ENCODE measurements at regions not wholly inside any gene's neighbourhood (a gene's known extent, or its start where the extent isn't known, plus 50 kb on each side); places are given as distances from the start of the nearest gene placed in this dataset.
A peak's percentile ranks its signal among the peaks of the same experiment; 100 is the strongest.
"Not testable (repeated sequence)": the region's sequence is repeated elsewhere in the genome, so short reads cannot be mapped to it uniquely, and the experiment has no call there.

DNA sequence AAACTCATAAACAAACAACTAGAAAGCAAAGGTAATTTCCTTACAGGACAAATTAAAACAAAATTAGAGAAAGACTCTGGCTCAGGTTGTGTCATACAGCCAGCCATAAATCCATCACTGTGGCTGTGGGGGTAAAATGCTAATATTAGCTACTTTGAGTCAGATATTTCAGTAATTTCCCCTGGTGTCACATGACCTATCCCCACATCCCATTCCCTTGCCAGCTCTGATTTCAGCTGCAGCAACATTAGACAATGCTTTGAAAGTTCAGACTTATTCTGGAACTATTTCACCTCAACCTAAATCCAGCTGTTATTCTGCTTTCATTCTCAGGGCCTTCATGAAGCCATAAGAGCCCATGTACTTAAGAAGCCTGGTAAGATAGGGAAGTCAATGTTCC is 55.3 kb downstream of the RPL10L start:
- no peak for DNase-seq (ENCODE audit: low spot score)

DNA sequence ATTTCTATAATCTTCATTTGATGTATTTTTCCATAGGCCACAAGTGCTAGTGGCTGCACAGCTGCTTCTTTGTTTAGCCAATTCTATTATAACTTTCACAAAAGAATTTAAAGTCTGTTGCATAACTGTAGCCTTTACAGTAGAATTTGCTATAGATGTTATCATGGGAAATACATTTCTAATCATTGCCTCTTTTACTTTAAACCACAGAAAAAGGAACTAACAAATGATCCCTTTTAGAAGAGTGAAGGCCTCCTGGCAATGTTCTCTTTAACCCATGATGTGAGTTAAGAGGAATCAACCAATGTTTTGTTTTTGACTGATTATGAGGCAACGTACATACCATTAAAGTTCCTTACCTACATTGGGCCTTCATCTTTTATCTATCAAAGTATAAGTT is 68.8 kb downstream of the RPL10L start:
- DNase-seq (ENCODE audit: low spot score): no peak

DNA sequence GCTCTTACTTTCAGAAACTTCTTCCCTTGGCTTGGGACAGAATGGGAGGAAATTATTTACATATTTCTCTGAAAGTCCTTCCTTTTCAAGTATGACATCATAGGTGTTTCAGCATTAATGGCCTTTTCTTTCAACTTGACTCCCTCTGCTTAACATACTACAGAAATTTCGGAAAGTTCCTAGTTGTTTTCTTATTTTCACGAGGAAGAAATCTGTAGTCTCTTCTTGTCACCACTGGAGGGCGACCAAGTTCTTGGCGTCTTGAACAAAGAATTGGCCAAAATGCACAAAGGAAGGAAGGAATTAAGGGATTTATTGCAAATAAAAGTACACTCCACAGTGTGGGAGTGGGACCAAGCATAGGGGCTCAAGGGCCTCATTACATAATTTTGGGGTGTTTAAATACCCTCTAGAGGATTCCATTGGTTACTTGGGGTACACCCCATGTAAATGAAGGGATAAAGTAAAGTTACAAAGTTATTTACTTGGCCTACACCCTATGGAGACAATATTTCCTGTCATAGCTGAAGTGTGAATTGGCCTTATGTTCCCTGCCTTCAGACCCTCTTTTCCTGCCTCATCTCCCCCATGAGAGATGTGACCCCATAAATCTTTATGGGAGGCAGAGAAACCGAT is 70.4 kb downstream of the RPL10L start:
- DNase-seq (ENCODE audit: low spot score): no peak

DNA sequence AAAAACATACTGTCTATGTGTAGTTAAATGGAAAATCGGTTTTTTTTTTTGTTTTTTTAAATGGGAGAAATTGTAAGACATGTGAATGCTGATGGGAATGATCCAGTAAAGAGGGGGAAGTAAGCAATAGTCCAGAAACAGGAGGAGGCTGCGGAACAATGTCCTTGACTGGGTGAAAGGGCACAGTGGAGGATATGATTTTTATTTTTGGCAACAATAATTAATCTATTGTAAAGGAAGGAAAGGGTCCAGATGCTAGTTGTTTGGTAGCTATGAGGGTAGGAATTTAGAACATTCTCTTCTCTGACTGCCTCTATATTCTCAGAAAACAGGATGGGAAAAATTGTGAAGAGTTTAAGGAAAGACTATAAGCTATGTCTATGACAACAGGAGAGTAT is 76.6 kb downstream of the RPL10L start:
- DNase-seq (ENCODE audit: low spot score): no peak

DNA sequence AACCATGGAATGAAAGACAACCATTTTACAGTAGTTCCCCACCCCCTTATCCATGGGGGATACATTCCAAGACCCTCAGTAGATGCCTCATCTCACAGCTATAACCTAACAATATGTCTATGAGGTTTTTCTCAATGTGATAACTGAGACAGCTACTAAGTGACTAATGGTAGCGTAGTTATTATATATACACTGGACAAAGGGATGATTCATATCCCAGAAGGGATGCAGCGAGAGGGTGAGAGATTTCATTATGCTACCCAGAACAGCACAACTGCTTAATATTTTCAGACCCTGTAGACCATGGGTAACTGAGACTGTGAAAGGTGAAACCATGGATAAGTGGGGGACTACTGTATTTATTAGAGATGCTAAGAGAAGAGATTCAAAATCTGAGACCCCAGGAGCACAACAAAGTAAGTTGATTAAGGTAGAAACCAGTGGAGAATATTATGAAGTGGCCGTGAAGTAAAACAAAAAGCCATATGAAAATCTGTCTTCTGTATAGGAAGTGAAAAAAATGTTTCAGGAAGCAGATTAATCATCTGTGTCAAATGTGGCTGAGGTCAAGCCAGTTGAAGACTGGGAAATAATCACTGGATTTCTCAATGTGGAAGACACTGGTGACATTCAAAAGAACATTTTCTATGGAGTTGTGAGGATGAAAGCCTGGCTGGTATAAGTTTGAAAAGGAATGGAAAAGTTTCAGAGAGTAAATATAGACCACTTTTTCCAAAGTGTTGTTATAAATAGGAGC is 77.2 kb downstream of the RPL10L start:
- DNase-seq (ENCODE audit: low spot score): no peak

DNA sequence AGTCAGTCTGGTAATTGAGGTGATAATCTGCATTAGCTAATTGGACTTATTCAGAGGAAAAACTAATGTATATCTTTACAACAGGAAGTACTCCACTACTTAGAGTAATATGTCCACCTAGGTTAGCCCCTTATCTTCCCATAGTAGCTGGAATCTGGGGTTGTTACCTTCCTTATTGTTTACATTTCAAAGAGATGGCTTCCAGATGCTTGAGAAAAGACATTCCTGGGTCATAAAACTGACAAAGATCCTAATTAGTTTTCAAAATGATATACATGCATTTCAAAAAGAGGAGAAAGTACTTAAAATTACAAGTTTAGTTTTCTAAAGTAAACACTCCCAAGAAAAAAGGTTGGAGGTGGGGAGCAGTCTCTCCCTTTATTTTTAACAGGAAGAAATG is 78.1 kb downstream of the RPL10L start:
- DNase-seq (ENCODE audit: low spot score): peak; percentile 1

DNA sequence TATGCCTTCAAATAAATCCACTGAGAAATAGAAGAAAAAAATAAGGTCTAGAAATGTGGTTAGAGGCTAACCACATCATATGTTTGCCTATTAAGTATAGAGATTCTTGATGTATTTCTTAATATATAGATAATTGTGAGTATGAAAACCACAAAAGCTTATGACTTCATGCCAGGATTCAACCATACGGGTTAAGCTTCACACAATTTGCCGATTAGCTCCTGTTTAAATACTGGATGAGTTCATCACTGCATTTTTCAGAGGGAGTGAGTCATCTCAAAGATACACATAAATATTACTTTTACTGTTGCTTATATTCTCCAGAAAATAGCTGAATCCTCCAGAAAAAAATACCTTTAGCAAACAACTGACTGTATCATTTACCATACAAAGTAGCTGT is 79.6 kb downstream of the RPL10L start:
- DNase-seq (ENCODE audit: low spot score): no peak

DNA sequence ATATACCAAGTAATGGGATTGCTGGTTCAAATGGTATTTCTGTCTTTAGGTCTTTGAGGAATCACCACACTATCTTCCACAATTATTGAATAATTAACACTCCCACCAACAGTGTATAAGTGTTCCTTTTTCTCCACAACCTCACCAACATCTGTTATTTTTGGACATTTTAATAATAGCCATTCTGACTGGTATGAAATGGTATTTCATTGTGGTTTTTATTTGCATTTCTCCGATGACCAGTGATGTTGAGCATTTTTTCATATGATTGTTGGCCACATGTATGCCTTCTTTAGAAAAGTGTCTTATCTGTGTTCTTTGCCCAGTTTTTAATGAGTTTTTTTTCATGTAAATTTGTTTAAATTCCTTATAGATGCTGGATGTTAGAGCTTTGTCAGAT is 83.4 kb downstream of the RPL10L start:
- not testable (repeated sequence) for DNase-seq (ENCODE audit: low spot score)

DNA sequence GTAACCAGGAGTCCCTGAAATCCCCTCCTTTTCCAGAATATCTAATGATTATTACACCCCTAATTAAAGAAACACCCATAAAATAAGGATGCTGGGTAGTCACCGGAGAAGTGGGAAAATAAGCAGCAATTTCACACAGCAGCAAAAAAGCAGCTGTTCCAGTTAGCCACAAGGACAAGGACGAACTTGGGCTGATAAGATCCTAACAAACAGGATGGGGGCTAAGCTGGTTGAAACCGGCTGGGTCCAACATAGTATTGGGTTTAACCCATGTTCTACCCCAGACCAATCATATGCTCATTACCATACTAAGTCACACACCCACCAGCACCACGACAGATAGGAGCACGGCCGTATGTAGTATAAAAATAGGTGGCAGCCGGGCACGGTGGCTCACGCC is 100.7 kb downstream of the RPL10L start:
- no peak for DNase-seq (ENCODE audit: low spot score)

DNA sequence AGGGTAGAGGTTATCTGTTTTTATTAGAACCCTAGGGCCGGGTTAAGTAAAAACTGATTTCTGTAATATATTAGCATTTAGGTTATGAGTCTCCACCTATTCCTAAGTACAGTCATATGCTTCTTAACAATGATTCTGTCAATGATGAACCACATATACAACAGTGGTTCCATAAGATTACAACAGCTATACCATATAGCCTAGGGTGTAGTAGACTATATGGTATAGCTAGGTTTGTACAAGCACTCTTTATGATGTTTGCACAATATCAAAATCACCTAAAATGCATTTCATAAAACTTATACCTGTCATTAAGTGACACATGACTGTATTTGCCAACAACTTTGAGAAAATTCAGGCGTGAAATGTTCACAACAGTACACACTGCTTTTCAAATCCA is 110.6 kb downstream of the RPL10L start:
- DNase-seq (ENCODE audit: low spot score): no peak

DNA sequence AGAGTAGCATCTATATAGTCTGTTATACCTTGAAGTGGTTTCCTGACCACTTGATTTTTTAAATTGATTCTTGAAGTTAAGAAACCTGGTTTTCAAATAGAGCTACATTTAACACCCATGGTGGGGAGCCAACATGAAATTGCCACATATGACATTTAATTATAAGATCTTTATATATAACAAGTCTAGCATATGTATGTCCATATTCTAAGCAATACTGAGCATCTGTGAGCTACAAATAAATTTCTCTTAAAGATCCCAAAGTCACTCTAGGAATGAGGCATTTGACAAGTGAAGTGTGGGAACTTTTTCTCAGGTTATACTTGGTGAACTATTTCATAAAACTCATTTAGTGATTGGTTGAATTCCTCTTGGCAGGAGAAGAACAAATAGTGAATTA is 132.5 kb downstream of the RPL10L start:
- no peak for DNase-seq (ENCODE audit: low spot score)

DNA sequence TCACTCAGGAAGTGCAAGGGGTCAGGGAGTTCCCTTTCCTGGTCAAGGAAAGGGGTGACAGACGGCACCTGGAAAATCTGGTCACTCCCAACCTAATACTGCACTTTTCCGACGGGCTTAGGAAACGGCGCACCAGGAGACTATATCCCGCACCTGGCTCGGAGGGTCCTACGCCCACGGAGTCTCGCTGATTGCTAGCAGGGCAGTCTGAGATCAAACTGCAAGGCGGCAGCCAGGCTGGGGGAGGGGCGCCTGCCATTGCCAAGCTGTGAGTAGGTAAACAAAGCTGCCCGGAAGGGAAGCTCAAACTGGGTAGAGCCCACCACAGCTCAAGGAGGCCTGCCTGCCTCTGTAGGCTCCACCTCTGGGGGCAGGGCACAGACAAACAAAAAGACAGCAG is 142.8 kb downstream of the RPL10L start:
- not testable (repeated sequence) for DNase-seq (ENCODE audit: low spot score)

DNA sequence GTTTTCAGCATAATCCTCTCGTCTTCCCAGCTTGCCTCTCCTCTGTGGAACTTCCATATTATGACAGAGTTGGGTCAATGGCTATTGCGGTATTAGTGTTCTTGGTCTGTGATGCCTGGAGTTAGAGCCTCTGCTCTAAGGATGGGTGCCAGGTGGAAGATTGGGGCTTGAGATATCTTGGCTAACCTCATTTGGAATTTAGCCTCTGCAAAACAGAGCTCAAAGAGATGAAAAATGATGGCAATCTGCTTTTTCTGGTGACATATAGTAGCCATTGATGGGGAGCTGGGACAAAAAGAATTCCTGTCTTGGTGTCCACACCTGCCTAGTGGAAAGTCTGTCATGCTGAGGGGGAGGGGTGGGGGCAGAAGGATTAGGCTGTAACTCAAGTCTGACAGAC is 152.1 kb downstream of the RPL10L start:
- no peak for DNase-seq (ENCODE audit: low spot score)

DNA sequence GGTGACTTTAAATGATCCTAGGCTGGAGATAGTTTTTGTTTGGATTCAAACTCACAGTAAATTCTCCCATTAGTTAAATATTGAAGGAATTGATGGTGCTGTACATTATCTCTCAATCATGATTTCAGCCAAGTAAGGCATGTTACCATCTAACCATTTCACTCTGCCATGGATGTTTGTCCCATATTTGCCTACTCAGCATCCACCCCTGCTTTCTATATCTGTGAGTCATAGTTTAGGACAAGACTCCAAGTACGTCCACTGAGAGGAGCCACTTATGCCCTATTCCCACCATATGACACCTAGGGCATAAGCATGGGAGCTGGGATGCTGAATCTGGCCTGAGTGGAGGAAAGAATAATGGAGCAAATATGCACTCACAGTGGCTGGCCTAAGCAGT is 155.2 kb downstream of the RPL10L start:
- DNase-seq (ENCODE audit: low spot score): no peak

DNA sequence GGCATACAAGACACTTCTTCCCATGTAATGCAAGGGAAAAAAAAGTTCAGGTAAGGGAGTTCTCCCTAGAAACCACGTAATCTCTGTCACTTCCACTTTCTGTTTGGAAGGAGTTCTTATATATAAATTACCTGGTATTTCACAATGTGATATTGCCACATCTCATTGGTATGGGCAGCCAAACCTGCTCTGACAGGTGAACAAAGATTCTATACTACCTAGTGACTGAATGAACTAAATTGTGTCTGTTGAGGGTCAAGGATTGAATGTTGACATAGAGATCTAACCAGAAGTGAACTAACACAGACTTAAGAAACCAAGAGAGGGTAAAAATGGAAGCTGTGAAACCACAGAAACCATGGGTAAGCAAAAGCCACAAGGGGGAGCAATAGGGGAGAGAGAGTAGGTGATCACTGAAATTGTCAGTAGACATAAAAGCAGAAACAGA is 161.3 kb downstream of the RPL10L start:
- DNase-seq (ENCODE audit: low spot score): no peak

DNA sequence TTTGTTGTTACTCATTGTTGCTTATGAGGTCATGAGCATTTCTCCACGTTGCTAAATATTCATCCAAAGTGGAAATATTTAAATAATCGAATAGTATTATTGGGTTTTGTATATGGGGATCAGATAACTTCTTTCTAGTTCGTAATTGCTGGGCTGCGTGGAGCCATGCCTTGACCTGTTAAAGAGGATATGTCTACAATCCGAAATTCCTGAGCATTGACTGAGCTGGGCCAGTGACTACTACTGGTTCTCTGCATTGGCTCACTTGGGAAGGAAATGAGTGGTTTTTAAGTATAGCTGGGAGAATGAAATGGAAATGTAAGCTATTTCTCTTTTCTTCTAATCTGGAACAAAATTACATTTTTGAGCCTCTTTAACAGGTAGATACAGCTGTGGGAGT is 163.2 kb downstream of the RPL10L start:
- DNase-seq (ENCODE audit: low spot score): no peak

DNA sequence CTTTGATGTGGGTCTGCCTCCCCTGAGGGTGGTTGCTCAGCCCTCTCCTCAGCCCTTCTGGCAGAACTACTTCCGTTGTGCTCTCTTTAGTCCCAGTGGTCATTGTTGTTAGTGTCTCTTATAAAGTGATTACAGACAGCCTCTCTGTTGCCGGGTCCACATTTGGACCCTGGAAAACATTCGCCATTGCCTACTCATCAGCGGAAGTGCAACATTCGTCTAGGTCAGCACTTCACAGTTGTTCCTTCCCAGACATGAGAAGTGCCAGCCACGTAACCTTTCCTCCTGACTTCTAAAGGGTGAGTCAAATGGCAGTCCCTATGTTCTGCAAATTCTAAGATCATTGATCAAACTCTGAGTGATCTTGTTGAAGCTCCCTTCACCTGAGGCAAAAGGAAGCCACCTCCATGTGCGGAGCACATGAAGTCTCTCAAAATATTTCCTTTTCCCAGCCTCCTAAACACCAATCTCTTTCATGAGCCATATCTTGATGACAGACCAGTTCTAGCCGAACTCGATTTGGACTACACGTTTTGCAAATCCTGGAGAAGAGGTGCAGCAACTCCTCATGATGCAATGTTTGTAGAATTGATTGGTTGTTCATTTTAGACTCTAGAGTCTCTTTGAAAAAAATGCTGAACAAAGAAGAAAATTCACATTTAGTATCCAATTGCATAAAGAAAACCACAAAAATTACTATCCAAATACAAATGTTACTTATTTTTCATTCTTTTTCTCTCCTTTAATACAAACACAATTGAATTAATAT is 163.8 kb downstream of the RPL10L start:
- no peak for DNase-seq (ENCODE audit: low spot score)

DNA sequence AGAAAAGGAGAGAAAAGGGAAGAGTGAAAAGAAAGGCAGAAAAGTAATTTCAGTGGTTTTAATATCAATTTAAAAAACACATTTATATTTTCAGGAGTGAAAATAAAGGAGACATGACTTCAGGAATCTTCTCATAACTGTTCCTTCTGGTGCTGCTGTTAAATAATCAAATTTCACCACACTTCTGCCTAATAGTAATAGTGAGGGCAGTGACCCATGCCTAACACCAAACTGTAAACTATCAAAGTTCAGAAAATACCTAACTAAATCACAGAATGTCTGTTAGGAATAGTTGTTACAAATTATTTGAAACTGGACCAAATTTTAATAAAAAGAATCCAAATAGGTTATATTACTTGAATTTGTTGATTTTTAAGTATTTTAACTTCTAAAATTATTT is 169.4 kb downstream of the RPL10L start:
- no peak for DNase-seq (ENCODE audit: low spot score)

DNA sequence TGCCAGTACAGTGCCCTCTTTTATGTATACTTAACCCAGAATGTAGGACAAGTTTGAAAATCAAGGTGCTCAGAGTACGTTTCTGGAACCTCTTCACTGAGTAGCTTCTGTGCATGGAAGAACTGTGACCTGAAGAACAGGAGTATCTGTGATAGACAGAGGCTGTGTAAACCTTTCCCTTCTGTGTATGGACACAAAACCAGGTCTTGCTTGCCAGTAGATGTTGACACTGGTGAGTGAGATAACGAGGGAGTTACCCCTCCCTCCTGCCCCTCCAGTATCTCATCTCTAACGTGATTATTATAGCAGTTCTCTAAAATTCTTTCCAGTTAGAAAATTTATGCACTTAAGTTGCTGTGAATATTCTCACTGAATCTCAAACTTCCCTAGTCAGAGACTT is 170.8 kb downstream of the RPL10L start:
- no peak for DNase-seq (ENCODE audit: low spot score)

DNA sequence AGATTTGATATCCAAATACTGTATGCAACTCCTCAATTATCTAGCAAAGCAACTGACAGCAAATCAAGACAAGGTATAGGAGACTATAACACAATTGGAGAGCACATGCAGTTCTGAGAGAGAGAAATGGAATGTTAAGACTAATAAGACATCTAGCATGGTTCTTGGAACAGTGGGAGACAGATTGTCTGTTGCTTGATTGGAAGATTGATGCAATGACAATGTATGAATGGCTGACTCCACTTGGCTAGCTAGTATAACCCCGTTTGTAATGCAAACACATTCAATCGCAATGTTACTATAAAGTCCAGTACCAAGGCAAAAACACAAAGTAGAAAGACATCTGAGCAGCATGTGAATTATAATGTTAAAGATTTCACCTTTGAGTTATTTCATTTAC is 179.3 kb downstream of the RPL10L start:
- DNase-seq (ENCODE audit: low spot score): no peak

DNA sequence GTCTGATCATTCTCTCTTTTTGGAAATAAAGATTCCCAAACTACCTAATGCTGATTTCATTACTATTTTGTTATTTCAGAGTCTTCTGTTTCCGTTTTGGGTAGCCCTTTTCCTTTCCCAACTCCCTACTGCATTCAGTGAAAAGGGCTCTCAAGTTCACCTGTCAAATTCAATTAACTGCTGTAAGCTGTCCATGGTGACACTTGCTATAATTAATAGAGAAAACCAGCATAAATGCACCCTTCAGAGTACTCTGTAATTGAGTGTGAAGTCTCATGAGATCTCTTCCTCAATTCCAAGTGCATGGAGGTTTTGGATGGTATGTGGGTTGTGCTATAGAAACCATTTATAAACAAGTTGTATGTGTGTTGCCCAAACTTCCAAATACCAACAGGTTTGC is 187.2 kb downstream of the RPL10L start:
- no peak for DNase-seq (ENCODE audit: low spot score)

DNA sequence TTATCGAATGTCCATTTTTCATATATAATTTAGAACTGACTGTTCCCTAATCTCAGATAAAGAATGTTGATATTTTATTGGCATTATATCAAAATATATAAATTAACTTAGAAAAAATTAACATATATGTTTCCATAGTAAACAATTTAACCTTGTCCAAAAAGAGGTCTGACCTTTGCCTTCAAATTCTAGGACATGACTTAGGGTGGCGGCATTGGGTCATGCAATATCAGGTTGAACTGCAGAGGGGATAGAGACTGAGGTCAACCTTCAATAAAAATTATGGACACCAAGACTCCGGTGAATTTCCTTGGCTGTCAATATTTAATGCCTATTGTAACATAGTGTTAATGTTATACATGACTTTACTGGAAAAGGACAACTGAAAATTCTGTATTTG is 199.8 kb downstream of the RPL10L start:
- DNase-seq (ENCODE audit: low spot score): no peak

DNA sequence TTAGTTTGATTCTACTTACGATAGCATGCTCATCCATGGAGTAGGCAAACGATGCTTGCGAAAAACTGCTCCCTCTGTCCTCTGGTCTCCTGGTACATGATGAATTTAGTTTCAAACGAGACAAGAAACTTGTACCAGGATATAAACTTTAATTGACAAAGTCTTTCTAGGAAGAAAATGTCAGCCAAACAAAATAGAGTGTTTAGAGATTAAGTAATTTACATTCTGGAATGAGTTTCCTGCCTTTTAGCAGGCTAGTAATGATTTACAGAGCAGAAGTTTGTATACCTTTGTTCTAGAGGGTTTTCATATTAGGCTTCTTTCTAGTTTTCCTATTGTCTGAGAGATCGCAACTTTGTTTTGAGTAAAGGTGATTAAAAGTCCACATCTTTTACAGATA is 206.9 kb downstream of the RPL10L start:
- no peak for DNase-seq (ENCODE audit: low spot score)

Data from umbilical cord (tissue), 1 donor.